Stimulated activated CD4-positive, alpha-beta T cell treated with anti-CD3 and anti-CD28 coated beads, Interleukin-15, amount 100 ng/mL, for 24 hours (primary cell): ENCODE measurements at regions not wholly inside any gene's neighbourhood (a gene's known extent, or its start where the extent isn't known, plus 50 kb on each side); places are given as distances from the start of the nearest gene placed in this dataset.
"Not testable (repeated sequence)": the region's sequence is repeated elsewhere in the genome, so short reads cannot be mapped to it uniquely, and the experiment has no call there.

Source experiments
- DNase-seq: peaks from one replicate; pipeline ENCODE4 v3.0.0-alpha.2; 2020

DNA sequence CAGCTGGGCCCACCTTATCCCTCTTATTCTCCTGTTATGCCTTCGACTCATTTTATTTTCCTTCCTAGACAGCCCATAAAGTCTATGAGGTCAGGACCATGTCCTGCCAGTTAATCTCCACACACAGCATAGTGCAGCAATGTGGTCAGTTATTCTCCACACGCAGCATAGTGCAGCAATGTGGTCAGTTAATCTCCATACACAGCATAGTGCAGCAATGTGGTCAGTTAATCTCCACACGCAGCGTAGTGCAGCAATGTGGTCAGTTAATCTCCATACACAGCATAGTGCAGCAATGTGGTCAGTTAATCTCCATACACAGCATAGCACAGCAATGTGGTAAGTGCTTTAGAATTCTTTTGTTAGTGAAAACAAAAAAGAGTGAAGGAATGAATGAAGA is 77.8 kb downstream of the TEX36 start:
- DNase-seq: no peak

DNA sequence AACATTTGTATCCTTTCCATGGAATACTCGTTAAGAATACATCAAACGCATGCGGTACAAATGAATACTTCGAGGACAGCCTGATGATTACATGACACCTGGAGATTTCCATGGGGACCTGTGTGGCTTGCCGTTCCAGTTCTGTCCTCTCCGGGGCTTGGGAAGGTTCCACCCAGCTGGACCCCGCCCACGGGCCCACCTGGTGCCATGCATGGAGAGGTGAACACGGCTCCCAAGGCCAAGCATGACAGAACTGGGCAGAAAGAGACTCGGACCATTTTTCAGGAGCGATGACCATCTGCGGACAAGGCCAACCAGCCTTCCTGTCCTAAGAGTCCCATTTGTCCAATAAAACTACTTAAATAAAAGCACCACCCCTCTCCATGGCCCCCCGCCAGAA is 80.1 kb downstream of the TEX36 start:
- no peak for DNase-seq

DNA sequence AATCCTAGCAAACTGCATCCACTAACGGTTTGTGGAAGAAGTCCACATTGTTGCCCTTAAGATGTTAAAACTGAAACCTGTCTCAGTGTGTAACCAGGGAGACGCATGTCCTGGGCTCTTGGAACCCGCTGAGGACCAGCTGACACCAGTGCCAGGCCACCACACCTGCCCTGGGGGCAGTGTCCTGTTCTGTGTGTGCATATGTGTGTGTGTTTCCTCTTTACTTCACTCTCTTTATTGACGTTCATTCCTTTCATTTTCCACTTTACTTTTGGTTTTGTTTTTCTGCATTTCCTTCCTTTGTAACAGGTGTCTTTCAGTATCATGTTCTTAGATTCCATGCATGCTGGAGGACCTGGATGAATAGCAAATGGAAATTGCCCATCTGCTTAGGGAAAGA is 83.8 kb downstream of the TEX36 start:
- DNase-seq: no peak

DNA sequence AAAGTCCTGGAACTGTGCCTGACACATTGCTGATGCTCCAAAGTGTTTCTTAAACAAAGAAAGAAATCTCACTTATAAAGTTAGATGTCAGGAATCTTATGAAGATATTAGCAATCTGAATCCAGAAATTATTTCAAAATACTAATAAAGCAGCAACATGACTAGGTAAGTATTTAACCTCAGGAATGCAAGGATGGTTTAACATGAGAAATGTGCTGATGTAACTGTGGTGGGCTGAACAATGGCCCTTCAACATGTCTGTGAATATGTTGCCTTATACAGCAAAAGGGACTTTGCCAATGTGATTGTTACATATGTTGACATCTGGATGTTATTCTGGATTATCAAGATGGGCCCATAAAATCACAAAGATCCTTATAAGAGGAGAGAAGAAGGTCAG is 87.1 kb downstream of the TEX36 start:
- DNase-seq: no peak

DNA sequence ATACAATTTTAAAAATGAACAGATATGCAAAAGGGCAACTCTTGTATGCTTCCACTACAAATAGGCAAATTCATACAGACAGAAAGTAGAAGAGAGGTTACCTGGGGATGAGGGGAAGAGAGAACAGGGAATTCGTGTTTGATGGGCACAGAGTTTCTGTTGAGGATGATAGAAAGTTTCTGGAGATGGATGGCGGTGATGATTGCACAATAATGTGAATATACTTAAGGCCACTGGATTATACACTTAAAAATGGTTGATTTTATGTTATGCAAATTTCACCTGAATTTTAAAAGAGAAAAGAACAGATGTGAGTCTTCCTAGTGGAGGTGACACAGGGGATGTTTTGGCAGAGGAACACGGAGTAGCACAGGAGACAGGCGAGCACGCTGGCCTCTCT is 89.3 kb downstream of the TEX36 start:
- no peak for DNase-seq

DNA sequence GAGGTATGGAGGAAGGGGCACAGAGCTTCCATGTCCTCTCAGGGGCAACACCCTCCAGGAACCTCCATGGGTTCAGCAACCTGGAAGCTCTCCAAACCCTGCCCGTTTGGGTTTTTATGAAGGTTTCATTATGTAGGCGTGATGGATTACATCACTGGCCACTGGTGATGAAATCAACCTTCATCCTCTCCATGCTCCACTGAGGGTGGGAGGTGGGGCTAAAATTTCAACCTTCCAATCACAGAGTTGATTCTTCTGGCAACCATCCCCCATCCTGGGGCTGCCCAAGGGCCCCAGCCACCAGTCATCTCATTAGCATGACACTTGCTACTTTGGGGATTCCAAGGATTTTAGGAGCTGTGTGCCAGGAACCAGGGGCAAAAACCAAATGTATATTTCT is 90.1 kb downstream of the TEX36 start:
- no peak for DNase-seq

DNA sequence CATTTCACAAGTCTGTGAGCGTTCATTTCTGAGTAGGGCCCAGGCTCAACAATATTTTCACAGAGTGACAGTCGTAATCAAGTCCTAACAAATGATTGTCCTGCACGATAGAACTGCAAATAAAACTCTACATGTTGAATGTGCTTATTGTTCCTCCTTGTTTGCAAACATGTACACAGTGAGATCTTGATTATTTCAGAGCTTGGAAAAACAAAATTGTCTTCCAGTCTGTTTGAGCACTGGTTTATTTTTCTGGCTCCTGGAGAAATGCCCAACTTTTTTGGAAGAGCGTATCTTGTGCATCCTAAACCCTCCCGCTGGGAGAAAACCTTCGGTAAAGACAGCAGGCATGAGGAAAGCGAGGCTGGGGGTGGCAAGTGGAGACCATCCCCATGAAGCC is 91.1 kb downstream of the TEX36 start:
- DNase-seq: no peak

DNA sequence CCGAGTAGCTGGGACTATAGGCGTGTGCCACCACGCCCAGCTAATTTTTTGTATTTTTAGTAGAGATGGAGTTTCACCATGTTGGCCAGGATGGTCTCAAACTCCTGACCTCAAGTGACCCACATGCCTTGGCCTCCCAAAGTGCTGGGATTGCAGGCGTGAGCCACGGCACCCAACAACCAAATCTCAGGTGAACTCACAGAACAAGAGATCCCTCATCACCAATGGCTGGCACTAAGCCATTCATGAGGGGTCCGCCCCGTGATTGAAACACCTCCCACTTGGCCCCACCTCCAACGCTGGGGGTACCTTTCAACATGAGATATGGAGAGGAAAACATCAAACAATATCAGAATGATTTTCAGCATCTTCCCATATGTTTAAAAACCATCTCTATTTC is 94.2 kb downstream of the TEX36 start:
- not testable (repeated sequence) for DNase-seq

DNA sequence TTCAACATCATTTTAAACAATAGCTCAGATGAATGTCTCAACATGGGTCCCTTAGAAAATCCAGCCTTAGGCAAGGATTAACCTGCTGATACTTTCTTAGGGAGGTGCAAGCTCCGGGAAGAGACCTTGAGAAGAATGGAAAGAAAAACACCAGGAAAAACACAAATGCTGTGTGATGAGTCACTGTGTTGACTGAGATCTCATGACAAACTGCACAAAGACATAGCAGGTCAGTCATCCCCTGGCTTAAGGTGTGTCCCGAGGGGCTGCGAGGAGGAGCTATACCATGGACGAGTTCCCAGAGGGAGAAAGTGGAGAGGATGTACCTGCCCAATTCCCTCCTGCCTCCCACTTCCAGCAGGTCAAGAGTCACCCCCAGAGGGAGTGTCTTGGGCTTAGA is 98.0 kb downstream of the TEX36 start:
- no peak for DNase-seq

DNA sequence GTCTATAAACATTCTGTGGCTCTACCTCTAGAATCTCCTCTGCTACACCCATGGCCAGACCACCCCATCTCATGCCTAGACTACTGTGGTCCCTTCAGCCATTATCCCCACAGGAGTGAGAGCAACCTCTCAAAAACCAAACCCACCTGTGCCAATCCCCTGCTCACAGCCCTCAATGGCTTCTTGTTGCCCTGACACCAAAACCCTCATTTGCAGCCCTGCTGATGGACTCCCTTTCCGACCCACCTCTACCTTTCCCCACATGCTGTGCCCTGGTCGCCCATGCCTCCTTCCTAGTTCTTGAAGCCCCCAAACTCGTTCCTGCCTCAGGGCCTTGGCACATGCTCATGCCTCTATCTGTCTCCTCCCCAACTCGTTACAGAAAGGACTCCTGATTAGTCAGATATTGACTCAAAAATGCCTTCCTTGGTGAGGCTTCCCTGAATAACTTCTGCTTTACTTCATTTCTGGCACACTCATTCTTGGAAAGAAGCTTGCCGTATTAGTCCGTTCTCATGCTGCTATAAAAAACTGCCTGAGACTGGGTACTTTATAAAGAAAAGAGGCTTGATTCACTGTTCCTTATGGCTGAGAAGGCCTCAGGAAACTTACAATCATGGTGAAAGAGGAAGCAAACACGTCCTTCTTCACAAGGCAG is 104.2 kb downstream of the TEX36 start:
- DNase-seq: no peak

DNA sequence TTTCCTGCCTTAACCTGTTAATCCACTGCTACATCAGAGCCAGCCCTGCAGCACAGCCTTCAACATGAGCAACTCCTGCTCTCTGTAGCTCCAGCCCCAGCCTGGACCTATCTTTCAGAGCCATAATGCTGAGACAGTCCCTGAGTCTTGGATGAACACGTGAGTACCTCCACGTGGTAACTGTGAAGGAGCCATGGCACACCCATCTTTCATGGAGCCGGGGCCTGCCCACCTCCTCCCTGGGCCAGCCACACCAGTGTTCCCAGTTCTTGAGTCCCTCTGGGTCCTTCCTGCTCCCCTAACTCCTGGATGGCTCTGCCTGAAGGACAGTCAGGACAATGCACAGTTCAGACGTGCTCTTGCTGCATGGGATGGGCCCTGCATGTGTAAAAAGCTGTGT is 107.1 kb downstream of the TEX36 start:
- no peak for DNase-seq

DNA sequence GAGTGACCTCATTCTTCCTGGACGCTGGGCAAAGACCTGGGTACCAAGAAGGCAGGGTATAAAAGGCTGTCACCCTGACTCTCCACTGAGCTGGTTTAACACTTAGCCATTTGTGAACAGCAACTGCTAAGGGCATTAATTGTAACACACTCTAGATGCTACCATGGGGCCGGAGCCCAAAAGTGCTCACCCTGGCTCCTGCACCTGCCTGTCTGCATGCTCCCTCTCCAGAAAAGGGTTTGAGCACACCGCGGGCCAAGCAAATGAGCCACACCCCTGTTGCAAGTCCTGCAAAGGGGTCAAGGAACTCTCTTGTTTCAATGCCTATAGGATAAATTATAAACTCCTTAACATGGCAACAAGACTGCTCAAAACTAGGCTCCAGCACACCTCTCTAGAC is 114.8 kb downstream of the TEX36 start:
- no peak for DNase-seq

DNA sequence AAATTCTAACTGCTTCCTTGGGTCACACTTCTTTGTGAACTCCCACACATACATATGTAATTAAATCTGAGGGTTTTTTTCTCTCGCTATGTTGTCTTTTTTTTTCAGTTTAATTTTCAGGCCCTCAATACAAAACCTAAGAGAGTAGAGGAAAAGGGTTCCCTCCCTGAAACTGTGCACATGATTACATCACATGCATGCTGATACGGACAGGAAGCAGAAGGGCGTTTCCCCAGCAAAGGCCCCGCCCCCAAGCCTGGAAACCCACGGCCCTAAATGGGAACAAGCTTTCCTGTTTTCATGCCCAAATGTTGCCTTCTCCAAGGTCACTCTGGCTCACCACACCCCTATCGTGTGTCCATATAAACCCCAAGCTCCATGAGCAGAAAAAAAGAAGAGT is 115.4 kb downstream of the TEX36 start:
- no peak for DNase-seq

DNA sequence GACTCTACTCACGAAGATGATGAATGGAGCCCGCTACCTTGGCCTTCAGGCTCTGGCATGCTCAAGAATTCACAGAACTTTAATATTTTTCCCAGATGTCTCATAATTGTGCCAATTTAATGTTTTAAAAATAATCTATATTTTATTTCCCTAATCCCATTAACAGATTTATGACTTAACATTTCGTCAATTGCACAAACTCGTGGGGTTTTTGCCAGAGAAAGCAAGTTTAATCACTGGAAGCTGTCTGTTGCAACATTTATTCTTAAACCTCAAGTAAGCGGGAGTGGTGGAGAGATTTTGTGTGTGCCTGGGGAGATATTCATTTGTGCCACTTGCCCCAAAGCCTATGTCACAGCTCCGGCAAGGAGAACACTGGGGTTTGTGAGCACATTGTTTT is 117.9 kb downstream of the TEX36 start:
- no peak for DNase-seq

DNA sequence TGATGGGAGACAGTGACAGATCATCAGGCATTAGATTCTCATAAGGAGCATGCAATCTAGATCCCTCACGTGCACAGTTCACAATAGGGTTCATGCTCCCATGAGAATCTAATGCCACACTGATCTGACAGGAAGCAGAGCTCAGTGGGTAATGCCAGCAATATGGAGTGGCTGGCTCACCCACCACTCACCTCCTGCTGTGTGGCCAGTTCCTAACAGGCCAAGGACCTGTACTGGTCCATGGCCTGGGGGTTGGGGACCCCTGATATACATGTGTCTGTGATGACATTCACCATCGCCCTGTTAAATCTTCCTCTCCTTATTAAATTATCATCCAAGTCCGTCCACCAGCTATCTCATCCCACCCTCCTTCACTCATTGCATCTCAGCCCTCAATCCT is 118.4 kb downstream of the TEX36 start:
- DNase-seq: no peak

DNA sequence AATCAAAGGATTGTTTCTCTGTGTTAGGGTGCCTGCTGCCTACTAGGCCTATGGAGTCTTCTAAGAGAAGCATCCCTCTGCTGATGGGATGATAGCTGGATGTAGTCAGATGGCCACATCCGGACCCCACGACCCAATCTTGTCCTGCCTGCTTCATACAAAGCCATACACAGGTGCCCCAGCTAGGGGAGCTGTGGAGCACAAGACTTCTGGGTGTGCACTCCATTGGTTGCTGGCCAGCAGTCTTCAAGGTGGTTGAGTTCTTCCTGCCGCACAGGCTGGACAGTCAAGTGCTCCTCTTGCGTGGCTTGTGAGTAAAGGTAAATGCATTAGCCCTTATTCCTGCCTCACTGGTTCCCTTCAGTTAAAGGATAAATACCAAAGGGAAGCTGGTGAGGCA is 120.2 kb downstream of the TEX36 start:
- DNase-seq: no peak

DNA sequence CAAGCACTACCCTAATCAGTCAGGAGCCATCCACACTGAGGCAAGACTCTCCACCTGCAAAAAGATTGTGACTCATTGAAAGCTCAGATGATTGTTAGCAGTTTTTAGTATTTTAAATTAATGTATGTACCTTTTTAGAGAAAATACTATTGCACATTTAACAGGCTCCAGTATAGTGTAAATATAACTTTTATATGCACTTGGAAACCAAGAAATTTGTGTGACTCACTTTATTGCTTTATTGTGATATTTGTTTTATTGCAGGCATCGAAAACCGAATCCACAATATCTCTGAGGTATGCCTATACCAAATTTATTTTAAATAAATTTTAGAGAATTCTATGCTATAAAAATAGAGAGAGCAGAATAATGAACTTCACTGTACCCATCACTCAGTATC is 122.0 kb downstream of the TEX36 start:
- no peak for DNase-seq

DNA sequence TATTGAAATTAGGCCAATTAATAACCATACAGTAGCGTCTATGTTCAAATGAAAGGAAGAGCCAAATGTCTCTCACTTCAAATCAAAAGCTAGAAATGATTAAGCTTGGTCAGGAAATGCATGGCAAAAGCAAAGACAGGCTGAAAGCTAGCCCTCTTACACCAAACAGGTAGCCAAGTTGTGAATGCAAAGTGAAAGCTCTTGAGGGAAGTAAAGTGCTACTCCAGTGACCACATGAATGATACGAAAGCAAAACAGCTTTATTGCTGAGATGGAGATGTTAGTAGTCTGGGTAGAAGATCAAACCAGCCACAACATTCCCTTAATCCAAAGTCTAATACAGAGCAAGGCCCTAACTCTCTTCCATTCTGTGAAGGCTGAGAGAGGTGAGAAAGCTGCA is 123.8 kb downstream of the TEX36 start:
- DNase-seq: no peak

DNA sequence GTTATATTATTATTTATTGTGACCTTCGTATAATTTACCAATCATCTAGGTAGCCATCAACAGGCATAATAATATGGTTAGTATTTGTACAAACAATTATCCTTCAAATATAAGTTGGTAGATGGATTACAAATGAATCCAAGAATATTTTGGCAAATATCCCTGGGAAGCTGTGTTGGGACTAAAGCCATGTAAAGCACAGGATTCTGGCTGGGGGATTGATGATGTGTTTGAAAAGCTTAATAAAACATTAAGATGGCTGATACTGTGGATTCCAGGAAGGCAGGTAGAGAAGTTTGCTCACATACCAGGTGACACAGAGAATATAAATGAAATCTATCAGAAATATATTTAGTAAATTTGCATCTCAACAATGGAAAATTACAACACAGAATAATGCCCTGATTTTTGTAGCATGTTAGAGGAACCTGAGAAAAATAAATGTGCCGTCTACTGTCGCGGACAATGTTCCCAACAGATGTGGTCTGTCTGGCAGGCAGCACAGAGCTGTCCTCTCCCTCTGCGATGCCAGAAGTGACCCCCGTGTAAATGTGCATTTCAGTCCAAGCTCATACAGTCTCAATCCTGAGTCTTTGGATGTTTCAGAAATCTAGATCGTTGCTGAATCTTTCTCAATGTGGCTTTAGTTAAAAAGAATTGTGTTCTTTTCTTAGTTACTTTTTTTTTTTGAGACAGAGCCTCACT is 125.0 kb downstream of the TEX36 start:
- no peak for DNase-seq

DNA sequence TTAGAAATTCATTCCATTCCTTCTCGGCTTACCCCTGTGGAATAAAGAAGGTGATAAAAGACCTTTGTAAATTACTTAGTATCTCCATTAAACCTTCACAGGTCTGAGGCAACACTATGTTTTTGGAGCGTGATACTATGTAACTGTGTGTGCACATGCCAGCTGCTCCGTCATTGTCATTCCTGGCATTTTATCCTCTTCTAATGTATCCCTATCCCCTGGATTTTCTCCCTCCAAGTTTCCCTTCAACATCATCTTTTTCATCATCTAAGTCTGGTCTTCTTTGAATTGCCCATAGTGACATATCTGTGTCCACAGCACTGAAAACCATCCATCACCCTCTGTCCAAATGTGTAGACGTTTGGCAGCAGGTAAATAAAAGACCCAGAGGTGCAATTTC is 125.7 kb downstream of the TEX36 start:
- no peak for DNase-seq

DNA sequence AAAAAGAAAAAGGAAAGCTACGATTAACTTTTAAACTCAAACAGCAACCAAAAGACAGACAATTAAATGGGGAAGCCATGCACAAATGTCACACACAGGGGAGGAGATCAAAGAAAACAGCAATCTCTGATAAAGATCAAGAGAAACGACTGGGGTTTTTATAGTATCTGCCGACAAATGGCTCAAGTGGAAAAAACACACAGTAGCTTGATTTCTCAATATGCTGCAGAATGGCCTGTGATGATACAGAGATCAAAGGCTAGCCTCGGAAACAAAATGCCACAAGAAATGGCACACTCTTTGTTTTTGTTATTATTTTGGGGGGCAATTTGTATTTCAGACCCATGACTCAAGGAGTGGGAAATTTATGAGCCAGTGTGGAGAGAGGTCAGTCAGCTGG is 126.1 kb downstream of the TEX36 start:
- no peak for DNase-seq

DNA sequence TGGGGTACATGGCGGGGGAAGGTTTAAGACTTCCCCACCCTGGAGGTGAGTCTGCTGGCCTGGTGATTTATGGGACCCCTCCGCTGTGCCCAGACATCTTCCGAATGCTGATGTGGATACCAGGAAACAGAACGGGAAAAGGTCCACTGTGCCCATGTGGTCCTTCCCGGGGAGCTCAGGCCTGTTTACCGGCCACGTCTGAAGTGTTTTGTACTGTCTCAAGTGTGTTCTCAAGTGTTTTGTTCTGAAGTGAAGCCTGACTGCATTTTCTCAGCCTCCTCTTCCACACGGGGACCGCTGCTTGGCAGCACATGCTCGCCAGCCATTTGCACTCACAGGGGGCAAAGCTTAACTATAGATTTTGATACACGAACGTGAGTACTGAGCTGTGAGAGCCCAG is 127.2 kb downstream of the TEX36 start:
- DNase-seq: no peak

DNA sequence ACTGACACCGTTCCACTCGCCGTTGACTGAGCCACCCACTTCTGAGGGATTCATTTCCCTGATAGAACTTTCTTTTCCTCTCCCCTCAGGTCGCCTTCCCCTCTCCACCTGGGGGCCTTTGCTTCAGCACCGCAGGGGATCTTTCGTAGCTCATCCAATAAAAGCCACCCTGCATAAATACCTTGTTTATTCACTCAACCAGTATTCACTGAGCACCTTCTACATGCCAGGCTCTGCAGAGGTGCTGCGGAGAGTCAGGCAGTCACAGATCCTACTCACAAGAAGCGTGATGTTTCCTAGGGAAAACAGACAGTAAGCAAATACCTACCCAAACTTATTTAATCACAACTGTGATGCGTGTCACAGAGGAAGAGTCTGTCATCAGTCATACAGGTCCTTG is 127.7 kb downstream of the TEX36 start:
- DNase-seq: no peak

DNA sequence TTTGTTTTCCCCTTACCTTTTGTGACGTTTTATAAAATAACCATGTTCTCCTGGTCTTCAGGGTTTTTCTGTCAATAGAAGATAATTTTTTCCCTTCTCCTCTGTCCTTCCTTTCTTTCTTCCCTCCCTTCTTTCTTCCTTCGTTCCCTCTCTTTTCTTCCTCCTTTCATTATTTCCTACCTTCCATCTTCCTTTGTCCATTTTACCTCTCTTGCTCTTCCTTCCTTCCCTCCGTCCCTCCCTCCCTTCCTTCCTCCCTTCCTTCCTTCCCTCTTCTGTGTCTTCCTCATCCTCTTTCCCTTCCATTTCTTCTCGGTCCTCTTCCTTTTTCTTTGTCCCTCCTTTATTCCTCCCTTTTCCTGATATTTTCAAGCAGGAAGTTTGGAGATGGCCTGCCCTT is 128.2 kb downstream of the TEX36 start:
- no peak for DNase-seq

DNA sequence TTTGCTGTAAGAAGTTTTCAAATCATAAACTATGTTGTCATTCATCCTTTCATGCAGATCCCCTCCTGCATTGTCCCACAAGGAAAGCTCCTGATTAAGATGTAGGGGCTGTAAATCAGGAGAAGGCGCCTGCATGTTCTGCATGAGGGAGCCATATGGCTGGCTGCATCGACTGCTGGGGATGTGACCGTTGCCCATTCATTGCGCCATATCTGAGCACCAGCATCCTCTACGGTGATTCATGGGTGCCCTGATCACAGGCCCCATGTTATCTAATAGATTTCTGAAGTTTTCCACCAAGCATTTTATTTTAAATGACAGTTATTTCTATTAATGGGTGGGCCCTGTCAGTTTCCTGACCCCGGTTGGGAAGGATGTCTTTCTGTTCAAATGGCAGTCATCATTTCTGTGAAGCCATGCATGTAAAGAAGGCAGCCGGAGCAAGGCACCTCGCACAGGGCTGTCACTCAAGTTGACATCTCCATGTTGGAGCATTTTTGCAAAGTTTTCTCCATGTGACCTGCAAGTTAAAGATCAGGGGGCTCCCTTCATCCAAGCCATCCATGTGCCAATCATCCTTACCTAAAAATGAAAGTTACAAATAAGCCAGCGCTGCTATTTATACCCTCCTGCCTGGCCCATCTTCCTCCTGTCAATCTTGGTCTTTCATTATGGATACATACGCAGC is 128.8 kb downstream of the TEX36 start:
- DNase-seq: no peak
